ENCODE measurements at regions not wholly inside any gene's neighbourhood (a gene's known extent, or its start where the extent isn't known, plus 50 kb on each side); places are given as distances from the start of the nearest gene placed in this dataset.

DNA sequence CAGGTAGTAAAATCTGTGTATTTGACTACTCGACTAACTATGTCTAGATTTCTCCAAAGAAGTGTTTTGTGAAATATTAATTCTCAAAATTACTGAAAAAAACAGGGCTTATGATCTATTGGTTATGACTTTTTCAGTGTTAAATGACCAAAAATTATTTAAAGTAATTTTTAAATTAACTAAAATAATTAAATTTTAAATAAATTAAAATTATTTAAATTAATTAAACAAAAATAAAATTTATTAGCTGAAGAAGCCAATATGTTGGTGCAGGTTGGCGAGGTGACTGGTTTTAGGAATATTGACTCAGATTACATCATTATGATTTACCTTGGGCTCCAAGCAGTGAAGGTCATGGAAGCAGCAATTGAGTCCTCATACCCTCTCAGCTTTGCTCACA lies 483.2 kb downstream of the PTPRC start:
- DNase-seq, result no peak

DNA sequence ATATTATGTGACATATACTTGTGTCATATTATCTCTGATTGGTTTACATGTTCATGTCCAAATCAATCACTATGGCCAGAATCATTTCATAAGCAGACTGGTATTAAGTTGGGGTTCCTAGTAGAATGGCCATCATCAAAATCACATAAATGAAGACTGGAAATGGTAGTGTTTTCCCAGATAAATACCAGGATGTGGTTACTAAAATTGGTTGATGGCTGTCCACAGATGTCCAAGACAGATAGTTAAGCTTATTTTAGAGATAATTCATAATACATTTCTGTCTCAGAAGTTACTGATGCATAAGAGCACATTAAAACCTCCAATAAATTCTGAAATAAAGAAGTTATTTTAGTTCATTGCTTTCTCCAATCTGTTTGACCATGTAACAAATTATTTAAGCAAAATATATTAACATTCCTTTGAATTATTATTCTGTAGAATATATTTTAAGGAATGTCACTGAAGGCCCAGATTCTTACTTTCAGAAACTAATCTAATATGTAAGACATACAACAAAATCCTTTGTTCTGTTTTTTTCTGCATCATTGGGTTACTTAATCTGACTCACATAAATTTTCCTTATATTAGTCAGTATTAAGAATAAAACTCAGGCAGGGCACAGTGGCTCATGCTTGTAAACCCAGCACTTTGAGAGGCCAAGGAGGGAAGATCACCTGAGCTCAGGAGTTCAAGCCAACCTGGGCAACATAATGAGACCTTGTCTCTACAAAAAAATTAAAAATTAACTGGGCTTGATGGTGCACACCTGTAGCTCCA lies 483.9 kb downstream of the PTPRC start:
- no peak for DNase-seq

DNA sequence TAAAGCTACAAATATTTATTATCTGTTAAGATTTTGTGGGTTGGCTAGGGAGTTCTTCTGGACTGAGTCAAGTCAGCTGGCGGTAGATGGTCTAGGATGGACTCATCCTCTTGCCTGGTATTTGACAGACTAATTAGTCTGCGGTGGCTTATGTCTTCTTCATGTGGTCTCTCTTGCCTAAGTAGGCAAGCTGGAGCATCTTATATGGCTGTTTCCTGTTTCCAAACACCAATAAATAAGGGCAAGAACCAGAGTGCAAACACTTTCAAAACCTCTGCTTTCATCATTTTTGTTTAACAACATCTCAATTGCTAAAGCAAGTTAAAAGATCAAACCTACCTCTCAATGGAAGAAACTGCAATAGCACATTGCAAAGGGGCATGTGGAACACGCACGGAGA lies 484.8 kb downstream of the PTPRC start:
- DNase-seq, result no peak

DNA sequence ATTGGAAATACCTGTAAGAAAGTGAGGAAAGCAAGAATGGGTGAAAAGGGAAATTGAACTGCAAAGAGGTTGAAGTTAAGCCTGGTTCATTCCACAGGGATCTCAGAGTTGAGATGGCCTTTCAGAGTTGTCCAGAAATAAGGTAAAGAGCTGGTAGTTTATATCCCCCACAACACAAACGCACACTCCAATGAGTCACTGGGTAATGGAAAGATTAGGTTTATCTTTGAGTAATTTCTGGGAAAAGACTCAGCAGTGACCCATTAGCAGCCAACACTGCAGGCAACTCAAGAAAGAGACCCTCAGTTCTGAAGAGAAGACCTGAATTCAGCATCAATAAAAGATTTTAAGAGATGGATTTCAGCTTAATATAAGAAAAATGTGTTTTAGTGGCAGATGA lies 485.5 kb downstream of the PTPRC start:
- DNase-seq, result no peak

DNA sequence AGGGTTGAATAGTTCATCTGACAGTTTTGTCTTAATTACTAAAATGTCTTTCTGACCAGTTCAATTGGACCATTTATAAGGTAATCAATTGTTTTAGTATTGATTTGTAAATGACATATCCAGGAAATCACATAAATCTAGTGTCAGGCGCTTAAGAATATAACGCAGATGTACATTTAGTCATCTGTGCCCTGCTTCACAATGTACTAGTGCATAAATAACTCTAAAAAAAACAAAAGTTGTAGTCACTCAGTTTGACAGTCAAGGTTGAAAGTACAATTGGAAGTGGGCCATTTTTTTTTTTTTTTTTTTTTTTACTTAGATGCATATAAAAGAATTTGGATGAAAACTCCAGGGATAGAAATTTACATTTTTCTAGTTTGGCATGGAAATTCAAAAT lies 490.4 kb downstream of the PTPRC start:
- no peak for DNase-seq

DNA sequence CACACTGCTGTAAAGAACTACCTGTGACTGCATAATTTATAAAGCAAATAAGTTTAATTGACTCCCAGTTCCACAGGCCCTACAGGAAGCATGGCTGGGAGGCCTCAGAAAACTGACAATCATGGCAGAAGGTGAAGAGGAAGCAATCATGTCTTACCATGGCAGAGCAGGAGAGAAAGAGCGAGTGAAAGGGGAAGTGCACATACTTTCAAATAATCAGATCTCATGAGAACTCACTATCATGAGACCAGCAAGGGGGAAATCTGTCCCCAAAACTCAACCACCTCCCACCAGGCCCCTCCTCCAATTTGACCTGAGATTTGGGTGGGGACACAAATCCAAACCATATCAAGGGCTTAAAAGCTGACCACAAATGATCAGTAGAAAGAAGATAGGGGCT lies 493.2 kb downstream of the PTPRC start:
- no peak for DNase-seq

DNA sequence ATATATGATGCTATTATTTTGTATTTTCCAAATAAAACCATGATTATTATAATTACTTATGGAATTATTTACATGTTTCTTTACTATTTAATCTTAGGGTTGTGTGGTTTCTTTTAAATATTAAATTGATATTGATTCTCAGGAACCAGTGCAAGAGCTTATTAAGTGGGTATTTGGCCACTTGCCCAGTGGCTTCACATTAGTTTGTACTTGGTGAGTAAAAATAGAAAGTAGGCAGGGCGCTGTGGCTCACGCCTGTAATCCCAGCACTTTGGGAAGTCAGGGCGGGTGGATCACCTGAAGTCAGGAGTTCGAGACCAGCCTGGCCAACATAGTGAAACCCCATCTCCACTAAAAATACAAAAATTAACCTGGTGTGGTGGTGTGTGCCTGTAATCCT lies 497.1 kb downstream of the PTPRC start:
- DNase-seq, result no peak

DNA sequence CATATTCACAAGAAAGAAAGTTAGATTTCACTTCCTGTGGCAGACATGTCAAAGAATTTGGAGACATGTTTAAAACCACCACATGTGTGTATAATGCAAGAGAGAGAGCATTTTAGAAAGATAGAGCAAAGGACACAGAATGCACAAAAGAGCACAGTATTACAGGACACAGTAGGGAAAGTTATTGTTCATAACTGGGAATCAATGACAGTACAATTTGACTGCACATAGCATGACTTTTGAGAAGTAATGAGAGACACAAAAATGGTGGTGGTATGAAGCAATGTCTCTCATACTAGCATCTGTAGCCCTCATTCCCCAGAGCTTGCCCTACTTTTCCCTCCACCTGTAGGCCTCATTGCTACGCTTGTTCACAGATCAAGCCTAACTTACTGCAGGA lies 499.2 kb downstream of the PTPRC start:
- DNase-seq, result no peak

DNA sequence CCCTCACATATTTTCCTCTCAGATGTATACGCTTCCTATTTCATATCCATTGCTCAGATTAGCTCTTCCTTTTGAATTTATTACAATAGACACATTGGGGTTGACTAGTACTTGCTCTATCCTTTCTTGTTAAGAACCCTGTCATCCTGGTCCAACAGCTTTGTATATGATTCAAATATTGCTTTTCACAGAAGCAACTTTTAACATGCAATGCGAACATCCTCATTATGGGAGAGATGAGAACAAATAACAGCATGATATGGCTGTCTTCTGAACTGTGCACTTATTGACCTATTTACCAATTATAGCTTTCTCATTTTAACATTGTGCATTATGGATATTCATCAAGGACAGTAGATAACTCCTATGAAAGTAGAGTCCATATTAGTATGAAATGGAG lies 510.8 kb downstream of the PTPRC start:
- DNase-seq, result no peak

DNA sequence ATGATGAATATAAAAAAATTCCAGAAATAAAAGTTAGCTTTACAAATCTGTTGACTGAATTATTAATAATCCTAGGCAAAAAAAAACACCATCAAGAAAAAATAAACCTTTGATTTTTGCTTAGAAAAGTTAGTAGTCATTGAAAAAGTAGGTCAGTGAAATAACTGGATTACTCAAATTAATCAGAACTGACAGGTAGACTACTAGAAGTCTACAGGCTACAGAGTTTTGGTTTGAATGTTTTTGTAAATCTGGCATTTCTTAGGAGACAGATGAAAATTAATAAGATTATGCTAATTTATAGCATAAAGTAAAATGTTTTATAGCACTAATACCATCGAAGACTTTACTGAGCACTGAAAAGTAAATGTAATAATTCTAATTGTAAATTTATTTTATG lies 511.9 kb downstream of the PTPRC start:
- DNase-seq, result no peak

DNA sequence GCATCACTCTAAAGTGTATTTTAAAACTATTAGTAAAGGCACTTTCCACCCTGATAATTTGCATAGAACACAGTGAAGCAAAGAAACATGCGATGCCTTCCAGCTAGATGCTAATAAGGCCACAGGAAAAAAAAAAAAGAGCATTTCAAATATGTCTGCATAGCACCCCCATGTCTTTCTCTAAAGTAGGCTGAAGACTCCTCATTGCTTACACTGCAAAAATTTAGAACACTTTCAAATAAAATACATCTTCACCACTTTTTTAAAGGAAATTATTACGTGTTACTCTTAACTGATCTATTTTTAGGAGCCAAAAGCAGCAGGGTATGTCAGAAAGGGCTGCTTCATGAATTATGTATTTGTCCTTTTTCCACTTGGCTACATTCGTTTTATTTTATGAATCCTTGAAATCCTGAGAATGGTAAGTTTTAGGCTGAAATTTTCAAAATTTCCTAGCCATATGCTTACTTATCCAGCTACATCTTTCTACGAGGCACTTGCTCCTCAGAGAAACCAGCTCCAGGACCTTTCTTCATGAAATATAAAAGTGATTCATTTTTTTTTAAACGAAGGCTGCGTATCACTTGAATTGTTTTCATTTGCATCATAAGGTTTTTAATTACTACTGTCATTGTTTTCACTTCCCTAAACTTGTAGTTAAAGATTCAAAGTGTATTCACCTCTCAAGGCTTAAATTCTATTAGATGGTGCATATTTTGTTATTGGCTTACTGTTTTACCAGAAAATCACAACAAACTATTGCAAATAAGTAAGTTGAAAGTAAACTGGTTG lies 513.0 kb downstream of the PTPRC start:
- no peak for DNase-seq

DNA sequence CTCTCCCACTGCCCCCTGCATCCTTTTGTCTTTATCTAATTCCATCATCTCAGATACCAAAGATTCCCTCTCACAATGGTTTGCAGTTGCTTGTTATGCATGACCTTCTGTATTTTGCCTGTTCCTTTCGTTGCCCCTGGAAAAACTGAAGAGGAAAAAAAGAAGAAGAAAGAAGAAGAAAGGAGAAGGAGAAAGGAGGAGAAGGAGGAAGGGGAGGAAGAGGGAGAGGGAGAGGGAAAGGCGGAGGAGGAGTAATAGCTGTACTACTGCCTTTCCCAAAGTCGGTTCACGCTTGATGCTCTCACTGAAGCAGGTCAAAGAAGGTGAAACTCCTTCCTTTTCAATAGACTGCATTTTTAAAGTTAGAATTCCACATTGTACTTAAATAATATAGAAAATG lies 513.8 kb downstream of the PTPRC start:
- DNase-seq, result no peak

DNA sequence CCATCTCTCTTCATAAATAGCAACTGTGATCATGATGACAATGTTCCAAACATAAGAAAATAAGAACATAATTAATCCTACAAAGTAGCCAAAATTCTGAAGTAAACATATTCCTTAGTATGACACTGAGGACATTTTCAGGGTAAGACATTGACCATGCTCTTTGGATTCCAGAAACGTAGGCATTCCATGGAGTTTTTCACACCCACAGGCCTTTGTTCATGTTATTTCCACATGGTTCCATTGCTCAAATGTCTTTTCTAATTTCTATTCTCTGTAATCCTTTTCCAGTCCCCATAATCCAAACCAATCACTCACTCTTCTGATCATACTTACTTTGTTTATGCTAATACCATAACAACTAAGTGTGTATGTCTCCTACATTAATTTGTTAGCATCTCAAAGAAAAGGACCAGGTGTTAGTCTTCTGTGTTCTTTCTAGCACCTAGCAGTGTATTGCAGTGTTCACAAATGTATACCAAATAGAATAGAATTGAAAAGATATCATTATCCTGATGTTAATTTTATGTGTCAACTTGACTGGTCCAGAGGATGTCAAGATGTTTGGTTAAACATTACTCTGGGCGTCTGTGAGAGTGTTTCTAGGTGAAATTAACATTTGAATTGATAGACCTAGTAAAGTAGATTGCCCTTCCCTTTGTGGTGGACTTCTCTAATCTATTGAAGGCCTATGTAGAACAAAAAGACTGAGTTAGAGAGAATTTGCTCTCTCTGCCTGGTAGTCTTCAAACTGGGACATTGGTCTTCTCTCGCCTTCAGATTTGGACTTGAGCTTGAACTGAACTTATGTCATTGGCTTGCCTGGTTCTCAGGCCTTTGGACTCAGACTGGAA lies 516.6 kb downstream of the PTPRC start:
- no peak for DNase-seq

DNA sequence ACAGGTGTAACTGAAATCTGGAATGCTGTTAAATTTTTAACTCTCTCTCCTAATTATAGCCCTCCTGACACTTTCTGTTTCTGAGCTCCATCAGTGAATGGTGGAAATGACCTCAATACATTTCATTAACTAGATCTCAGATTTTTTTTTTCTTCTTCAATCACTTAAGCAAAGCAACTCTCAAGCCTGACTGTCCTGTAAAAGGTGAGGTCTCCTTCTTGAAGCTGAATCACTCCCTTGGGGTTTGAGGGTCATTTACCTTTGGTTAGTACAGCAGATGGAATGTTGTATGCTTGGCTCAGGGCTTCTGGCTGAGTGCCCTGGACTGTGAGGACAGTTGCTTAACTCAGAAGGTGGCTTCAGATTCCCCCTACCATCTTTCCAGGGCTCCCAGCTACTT lies 518.7 kb downstream of the PTPRC start:
- DNase-seq, result no peak

DNA sequence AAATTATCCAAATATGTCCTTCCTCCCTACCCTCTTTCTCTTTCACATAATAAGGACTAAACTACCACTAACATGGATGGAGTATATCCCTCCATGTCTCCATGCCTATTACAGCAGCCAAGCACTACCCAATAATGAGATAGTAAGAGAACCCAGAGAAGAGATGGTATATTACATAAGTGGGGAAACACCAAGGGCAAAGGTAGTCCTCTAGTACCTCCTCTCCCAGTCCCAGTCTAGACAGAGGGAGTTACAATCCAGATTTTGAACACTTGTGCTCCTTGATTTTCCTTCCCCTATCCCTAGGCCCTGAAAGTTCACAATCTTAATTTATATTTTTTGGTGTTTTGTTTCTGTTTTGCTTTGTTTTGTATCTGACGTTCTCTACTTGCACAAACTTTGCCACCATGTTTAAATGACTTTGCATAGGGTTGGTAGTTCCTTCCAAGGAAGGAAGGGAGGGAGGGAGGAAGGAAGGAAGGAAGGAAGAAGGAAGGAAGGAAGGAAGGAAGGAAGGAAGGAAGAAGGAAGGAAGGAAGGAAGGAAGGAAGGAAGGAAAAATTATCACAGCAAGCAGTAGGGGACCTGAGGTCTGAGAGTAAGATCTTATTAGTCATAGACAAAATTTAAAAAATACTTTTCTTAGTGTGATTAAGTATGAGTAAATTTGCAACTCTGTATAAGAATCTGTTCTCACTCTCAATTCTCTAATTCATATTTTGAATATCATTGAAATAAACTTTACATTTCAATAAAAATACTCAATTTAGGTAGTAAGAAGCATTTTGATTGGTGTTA lies 521.9 kb downstream of the PTPRC start:
- DNase-seq, result no peak

DNA sequence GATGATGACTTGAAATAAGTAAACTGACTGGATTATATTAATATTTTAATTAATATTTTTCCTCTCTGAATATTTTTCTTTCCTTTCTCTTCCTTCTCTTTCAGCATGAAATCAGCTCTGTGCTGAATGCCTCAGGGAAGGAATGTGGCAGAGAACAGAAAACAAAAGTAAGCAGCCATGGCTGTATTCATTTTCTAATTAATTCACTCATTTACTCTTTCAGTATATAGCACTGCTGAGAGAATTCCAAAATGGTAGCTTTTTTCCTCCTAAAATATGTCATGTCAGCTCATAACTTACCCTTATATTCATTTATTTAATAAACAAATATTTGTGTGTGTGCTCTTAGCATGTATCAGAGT lies 522.5 kb downstream of the PTPRC start:
- DNase-seq, result no peak

DNA sequence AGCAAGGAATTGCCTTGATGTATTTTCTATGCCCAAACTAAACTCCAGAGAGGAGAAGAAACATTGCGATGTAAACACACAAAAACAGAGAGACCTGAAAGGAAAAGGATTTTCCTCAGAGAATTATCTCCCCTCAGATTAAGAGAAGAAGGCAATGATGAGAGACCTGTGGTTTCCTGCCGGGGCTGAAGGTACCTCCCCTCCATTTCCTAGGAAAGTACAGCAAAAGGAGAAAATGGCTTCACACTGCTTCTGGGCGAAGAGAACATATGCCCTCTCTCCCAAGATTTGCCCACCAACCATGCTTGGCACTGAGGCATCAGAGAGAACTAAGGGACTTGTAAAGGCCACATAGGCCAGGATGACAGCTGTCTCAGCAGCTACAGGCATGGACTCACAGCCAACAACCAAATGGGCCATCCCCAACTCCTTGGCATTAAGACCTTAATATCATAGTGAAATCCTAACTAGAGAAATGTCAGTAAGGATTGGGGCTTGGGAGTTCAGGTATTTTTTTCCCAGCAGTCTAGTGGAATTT lies 523.0 kb downstream of the PTPRC start:
- DNase-seq, result no peak

DNA sequence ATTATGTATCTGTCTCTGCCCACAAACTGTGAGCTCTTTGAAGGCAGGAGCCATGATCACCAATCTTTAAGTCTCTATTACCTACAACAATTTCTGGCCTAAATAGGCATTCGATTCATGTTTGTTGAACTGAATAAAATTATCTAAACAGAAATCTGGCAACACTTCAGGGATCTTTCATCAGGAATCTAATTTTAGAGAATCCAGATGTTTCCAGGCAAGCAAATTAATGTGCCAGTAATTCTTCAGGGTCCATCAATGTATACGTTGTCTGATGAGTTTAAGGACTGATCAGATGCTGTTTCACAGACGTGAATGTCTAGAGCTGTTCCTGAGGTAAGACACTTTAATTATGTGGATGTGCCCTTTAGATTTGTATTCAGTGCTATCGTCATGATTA lies 524.4 kb downstream of the PTPRC start:
- DNase-seq, result no peak

DNA sequence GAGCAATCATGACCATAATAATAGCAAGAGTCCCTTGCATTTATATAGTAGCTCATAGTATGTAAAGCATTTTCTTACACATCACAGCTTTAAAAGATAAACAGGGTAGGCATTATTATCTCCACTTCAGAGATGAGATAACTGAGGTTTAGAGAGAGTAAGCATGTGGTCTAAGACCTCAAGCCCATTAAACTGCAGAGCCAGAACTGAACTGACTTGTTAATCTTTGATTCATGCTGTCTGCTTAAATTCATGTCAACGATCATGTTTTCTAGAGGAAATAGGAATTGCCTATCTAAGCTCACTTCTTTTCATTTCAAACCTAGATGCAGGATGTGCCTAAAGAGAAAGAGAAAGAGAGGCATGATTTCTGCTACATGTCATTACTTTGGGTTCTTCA lies 524.8 kb downstream of the PTPRC start:
- DNase-seq, result no peak

DNA sequence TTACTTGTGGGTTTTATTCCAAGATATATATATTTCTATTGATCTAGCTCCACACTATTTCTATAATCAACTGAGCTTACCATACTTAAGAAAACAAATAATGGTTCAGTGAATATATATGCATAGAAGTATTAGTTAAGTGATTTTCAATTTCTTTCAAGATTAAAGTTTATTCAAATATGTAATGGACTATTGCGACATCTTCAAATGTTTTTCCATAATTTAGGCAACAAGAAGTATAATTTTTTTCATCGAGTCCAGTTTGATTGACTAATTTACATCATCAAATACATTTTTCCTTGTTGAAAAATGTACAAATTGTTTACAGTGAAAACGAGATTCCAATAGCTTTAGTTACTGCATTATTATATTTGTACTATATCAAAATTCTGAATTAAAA lies 528.6 kb downstream of the PTPRC start:
- DNase-seq, result no peak

DNA sequence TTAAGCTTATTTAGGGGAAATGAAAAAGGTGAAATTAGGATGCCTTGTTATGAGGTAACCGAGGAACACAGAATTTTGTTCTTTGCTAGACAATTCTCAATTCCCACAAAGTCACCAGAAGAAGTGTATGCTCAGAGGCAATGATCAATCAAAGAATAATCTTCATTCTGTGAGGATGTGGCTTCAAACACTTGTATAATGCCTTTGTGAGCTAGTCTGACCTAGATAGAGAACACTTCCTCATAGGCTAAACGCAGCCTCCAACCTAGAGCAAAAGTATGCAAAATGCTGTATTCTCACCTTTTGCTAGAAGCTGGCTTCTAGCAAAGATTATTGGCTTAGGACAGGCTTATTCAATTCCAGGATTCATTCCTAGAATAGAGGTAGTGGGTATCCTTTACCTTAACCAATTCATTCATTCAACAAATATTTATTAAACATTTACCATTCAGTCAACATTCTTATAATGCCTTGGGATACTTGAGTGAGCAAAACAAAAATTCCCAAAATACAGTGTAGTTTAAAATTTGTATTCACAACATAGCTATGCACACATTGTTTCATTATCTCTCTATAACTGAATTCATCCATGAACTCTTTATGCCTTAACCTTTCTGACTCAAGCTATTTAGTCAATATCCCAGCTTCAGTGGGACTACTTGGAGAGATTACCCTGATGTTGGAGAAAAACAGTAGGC lies 530.2 kb downstream of the PTPRC start:
- no peak for DNase-seq

DNA sequence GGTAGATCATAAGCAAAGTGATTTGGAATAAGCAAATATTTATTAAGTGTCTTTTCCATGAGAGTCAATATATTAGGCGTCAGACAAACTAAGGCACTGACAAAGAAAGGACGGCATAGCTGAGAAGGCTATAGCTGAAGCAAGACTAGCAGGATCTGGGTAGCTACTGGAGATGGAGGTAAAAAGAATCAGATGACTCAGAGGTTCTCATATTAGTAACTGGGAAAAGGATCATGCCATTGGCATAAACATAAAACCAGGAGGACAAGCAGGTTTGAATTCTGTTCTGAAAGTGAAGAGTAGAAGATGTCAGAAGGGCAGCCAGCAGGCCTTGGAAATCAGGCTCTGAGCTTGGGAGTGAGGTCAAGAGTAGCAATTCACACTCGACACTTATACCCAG lies 531.9 kb downstream of the PTPRC start:
- DNase-seq, result no peak
